ENCODE measurements at regions not wholly inside any gene's neighbourhood (a gene's known extent, or its start where the extent isn't known, plus 50 kb on each side); places are given as distances from the start of the nearest gene placed in this dataset.
"Not testable (repeated sequence)": the region's sequence is repeated elsewhere in the genome, so short reads cannot be mapped to it uniquely, and the experiment has no call there.

- 84% methylated on average over 7 of the region's 7 CpGs; no CpG with 5 or more reads in 1 of the 2 experiments for WGBS, 2 experiments (ENCODE audit: extremely low coverage in 1 of 2, insufficient coverage in 1 of 2, insufficient read length in 1 of 2, insufficient replicate concordance in 2 of 2, low coverage in 1 of 2, low lambda C conversion rate in 2 of 2, missing lambda C conversion rate in 1 of 2)
- H3K4me3 ChIP-seq (ENCODE audit: extremely low read depth in 1 of 4, insufficient read depth in 2 of 4, low read depth in 3 of 4, low read length in 4 of 4); H3K36me3 ChIP-seq (ENCODE audit: control insufficient read depth in 2 of 4, insufficient read depth in 4 of 4, low read length in 3 of 4); H2BK20ac ChIP-seq (ENCODE audit: low read length); H3K56ac ChIP-seq (replicated peaks; ENCODE audit: insufficient read length, low read depth, low read length); CTCF ChIA-PET (ENCODE audit: partially characterized antibody); H3K14ac ChIP-seq (ENCODE audit: insufficient read length); H4K5ac ChIP-seq (ENCODE audit: insufficient read length, low read depth, low read length); H3K79me1 ChIP-seq (ENCODE audit: low read depth, low read length); DNase-seq (ENCODE audit: low read depth in 1 of 2, low spot score in 2 of 2); H3K27ac ChIP-seq (ENCODE audit: low read depth, low read length); H3K18ac ChIP-seq (ENCODE audit: extremely low read depth, low read length); H3K4me2 ChIP-seq (ENCODE audit: insufficient read depth in 1 of 2, low read depth in 2 of 2, low read length in 2 of 2); H2BK120ac ChIP-seq (replicated peaks; ENCODE audit: low read depth, low read length); H2AFZ ChIP-seq (ENCODE audit: low read length); H3K4ac ChIP-seq (replicated peaks; ENCODE audit: insufficient read length, low read depth, low read length); H2BK15ac ChIP-seq (ENCODE audit: low read length); H3K23me2 ChIP-seq (ENCODE audit: low read depth, low read length); H3K23ac ChIP-seq (ENCODE audit: insufficient read length); H4K8ac ChIP-seq (ENCODE audit: extremely low read depth, insufficient read depth, low read length); H3K4me1 ChIP-seq (replicated peaks in 1 of 4; ENCODE audit: control insufficient read depth in 3 of 4, insufficient read depth in 4 of 4, low read length in 3 of 4); H2AK5ac ChIP-seq (ENCODE audit: low read depth, low read length); FAIRE-seq; H2BK5ac ChIP-seq (ENCODE audit: low read depth, low read length); H3K27me3 ChIP-seq (replicated peaks in 1 of 4; ENCODE audit: control insufficient read depth in 3 of 4, extremely low read depth in 1 of 4, insufficient read depth in 3 of 4, low read length in 3 of 4); H4K91ac ChIP-seq (replicated peaks; ENCODE audit: insufficient read length, low read length); H3K9me3 ChIP-seq (ENCODE audit: insufficient read depth in 2 of 2, low read depth in 1 of 2, low read length in 1 of 2); H4K20me1 ChIP-seq (replicated peaks in 1 of 2; ENCODE audit: control insufficient read depth in 1 of 2, insufficient read depth in 2 of 2, low read length in 2 of 2); POLR2A ChIA-PET (ENCODE audit: partially characterized antibody); H3K79me2 ChIP-seq (ENCODE audit: control insufficient read depth in 1 of 2, insufficient read depth in 2 of 2, low read length in 2 of 2); H3K9ac ChIP-seq (replicated peaks in 1 of 4; ENCODE audit: extremely low read depth in 1 of 4, low read depth in 3 of 4, low read length in 3 of 4); H2BK12ac ChIP-seq (ENCODE audit: low read depth, low read length): not testable (repeated sequence)
Observed at GRCh38 chr6:60750353-60751081, 1535.5 kb downstream of the KHDRBS2 start.

All from H1 (cell line).